K562 (cell line): ENCODE measurements at regions not wholly inside any gene's neighbourhood (a gene's known extent, or its start where the extent isn't known, plus 50 kb on each side); places are given as distances from the start of the nearest gene placed in this dataset.

ENCODE experiments used
- NCOA6 ChIP-seq: fragments of 450-650 bp; IDR thresholded peaks from 2 replicates; pipeline ENCODE4 v1.6.1; 2017; ENCODE audit warnings: mild to moderate bottlenecking
- ZNF239 ChIP-seq: fragments of 250-450 bp; sonication (Bioruptor Pico); IDR thresholded peaks from 2 replicates; pipeline ENCODE4 v1.4.0; 2020; ENCODE audit warnings: mild to moderate bottlenecking
- TF ChIP-seq, protein P1 (sequence below), 2 experiments: fragments of 450-650 bp; formaldehyde crosslinking in 1 of 2; IDR thresholded peaks; 2 replicates each; pipeline versions ENCODE4 v1.4.0 to v1.6.1; 2014 to 2020; ENCODE audit warnings: mild to moderate bottlenecking in 2 of 2, borderline replicate concordance in 1 of 2, low read depth in 1 of 2
- TF ChIP-seq, protein P2 (sequence below): fragments of 250-450 bp; sonication (Bioruptor Pico); IDR thresholded peaks from 2 replicates; pipeline ENCODE4 v1.8.0; 2022; ENCODE audit warnings: moderate library complexity, mild to moderate bottlenecking, inconsistent platforms
- TF ChIP-seq, protein P3 (sequence below), 3 experiments: IDR thresholded peaks in 2 of 3; conservative IDR thresholded peaks in 1 of 3; 2 replicates each; pipeline ENCODE4 v1.5.1; 2011 to 2012; ENCODE audit warnings: low read length in 3 of 3, mild to moderate bottlenecking in 3 of 3, control low read depth in 2 of 3, improper control_type of control experiment in 1 of 3, inconsistent platforms in 1 of 3, low read depth in 1 of 3, mixed read lengths in 1 of 3, moderate library complexity in 1 of 3; ENCODE audit not compliant: insufficient read depth in 2 of 3

DNA sequence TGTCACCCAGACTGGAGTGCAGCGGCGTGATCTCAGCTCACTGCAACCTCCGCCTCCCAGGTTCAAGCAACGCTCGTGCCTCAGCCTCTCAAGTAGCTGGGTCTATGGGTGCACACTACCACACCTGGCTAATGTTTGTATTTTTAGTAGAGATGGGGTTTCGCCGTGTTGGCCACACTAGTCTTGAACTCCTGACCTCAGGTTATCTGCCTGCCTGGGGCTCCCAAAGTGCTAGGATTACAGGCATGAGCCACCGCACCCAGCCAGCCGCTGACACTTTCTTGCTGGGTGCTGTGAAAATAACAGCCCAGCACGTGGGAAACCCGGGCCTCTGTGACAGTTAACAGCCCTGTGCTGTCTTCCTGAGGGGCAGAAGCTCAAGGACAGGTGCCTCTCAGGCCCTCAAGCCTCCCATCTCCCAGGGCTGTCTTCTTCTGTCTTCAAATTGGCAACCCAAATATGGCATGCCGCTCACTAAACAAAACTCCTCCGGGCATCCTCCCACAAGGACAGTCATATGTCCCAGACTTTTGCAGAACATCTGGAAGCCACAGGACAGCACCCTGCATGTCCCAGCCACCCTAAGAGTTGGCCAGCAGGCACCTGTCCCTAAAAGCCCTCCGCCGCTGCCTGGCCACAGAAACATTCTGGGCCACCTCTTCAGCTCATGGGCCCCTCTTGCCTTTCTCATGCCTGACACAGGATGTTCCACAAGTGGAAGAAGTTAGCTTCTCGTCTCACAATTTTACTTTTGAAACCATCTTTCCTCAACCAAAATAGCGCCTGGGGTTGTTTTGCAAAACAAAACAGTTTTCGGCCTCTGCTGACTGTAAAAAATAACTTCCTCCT lies 233.6 kb downstream of the SYK start:
- TF ChIP-seq, protein P1, sequence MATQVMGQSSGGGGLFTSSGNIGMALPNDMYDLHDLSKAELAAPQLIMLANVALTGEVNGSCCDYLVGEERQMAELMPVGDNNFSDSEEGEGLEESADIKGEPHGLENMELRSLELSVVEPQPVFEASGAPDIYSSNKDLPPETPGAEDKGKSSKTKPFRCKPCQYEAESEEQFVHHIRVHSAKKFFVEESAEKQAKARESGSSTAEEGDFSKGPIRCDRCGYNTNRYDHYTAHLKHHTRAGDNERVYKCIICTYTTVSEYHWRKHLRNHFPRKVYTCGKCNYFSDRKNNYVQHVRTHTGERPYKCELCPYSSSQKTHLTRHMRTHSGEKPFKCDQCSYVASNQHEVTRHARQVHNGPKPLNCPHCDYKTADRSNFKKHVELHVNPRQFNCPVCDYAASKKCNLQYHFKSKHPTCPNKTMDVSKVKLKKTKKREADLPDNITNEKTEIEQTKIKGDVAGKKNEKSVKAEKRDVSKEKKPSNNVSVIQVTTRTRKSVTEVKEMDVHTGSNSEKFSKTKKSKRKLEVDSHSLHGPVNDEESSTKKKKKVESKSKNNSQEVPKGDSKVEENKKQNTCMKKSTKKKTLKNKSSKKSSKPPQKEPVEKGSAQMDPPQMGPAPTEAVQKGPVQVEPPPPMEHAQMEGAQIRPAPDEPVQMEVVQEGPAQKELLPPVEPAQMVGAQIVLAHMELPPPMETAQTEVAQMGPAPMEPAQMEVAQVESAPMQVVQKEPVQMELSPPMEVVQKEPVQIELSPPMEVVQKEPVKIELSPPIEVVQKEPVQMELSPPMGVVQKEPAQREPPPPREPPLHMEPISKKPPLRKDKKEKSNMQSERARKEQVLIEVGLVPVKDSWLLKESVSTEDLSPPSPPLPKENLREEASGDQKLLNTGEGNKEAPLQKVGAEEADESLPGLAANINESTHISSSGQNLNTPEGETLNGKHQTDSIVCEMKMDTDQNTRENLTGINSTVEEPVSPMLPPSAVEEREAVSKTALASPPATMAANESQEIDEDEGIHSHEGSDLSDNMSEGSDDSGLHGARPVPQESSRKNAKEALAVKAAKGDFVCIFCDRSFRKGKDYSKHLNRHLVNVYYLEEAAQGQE (IDR thresholded peaks at IDR 0.05; ENCODE audit: borderline replicate concordance), result no peak
- TF ChIP-seq, protein P1 (CRISPR knock-in tag; IDR thresholded peaks at IDR 0.05; ENCODE audit: low read depth), result no peak
- TF ChIP-seq, protein P2, sequence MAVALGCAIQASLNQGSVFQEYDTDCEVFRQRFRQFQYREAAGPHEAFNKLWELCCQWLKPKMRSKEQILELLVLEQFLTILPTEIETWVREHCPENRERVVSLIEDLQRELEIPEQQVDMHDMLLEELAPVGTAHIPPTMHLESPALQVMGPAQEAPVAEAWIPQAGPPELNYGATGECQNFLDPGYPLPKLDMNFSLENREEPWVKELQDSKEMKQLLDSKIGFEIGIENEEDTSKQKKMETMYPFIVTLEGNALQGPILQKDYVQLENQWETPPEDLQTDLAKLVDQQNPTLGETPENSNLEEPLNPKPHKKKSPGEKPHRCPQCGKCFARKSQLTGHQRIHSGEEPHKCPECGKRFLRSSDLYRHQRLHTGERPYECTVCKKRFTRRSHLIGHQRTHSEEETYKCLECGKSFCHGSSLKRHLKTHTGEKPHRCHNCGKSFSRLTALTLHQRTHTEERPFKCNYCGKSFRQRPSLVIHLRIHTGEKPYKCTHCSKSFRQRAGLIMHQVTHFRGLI (CRISPR knock-in tag), result no peak
- TF ChIP-seq ZNF239 (no peak), NCOA6 (no peak)
- TF ChIP-seq, protein P3, sequence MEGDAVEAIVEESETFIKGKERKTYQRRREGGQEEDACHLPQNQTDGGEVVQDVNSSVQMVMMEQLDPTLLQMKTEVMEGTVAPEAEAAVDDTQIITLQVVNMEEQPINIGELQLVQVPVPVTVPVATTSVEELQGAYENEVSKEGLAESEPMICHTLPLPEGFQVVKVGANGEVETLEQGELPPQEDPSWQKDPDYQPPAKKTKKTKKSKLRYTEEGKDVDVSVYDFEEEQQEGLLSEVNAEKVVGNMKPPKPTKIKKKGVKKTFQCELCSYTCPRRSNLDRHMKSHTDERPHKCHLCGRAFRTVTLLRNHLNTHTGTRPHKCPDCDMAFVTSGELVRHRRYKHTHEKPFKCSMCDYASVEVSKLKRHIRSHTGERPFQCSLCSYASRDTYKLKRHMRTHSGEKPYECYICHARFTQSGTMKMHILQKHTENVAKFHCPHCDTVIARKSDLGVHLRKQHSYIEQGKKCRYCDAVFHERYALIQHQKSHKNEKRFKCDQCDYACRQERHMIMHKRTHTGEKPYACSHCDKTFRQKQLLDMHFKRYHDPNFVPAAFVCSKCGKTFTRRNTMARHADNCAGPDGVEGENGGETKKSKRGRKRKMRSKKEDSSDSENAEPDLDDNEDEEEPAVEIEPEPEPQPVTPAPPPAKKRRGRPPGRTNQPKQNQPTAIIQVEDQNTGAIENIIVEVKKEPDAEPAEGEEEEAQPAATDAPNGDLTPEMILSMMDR (IDR thresholded peaks at IDR 0.05 in 2 of 3, conservative IDR thresholded peaks at IDR 0.05 in 1 of 3; ENCODE audit: insufficient read depth in 2 of 3, low read depth in 1 of 3, low read length in 3 of 3), result no peak
